Sigmoid colon (tissue), 4 donors: ENCODE measurements at regions not wholly inside any gene's neighbourhood (a gene's known extent, or its start where the extent isn't known, plus 50 kb on each side); places are given as distances from the start of the nearest gene placed in this dataset.

Experiments used
- CTCF ChIP-seq, 4 experiments: fragments of 450-650 bp in 3 of 4; fragments of 200-600 bp in 1 of 4; IDR thresholded peaks; one replicate each; pipeline ENCODE4 v1.5.1; 2016 to 2019; ENCODE audit warnings: antibody characterized with exemption in 4 of 4, mild to moderate bottlenecking in 3 of 4, moderate library complexity in 2 of 4
- EP300 ChIP-seq, 4 donors: sonication (generic); formaldehyde crosslinking; IDR thresholded peaks; one replicate each; pipeline ENCODE4 v1.6.1; 2017; ENCODE audit warnings: antibody characterized with exemption in 4 of 4
- POLR2A ChIP-seq, 2 donors: fragments of 450-650 bp; IDR thresholded peaks; one replicate each; pipeline ENCODE4 v1.6.1; 2016; ENCODE audit warnings: antibody characterized with exemption in 2 of 2, mild to moderate bottlenecking in 2 of 2, moderate library complexity in 2 of 2
- POLR2AphosphoS5 ChIP-seq, 4 donors: sonication (generic); formaldehyde crosslinking; IDR thresholded peaks; one replicate each; pipeline ENCODE4 v1.6.1; 2017; ENCODE audit warnings: antibody characterized with exemption in 4 of 4

GRCh38 chr14:28436821-28437220 is 329.8 kb upstream of the FOXG1 start:
- TF ChIP-seq CTCF (IDR thresholded peaks at IDR 0.05) (no peak), EP300 (IDR thresholded peaks at IDR 0.05) (no peak), POLR2AphosphoS5 (IDR thresholded peaks at IDR 0.05) (no peak), POLR2A (IDR thresholded peaks at IDR 0.05) (no peak)
